ENCODE measurements at regions not wholly inside any gene's neighbourhood (a gene's known extent, or its start where the extent isn't known, plus 50 kb on each side); places are given as distances from the start of the nearest gene placed in this dataset.

GRCh38 chr13:54177466-54177865 lies 1148.9 kb downstream of the OLFM4 start:
- TF ChIP-seq CTCF (IDR thresholded peaks at IDR 0.05) (no peak), POLR2AphosphoS5 (IDR thresholded peaks at IDR 0.05) (no peak), EP300 (IDR thresholded peaks at IDR 0.05) (no peak), POLR2A (IDR thresholded peaks at IDR 0.05) (no peak)

Measured in sigmoid colon (tissue), 4 donors.